ENCODE measurements at regions not wholly inside any gene's neighbourhood (a gene's known extent, or its start where the extent isn't known, plus 50 kb on each side); places are given as distances from the start of the nearest gene placed in this dataset.

DNA sequence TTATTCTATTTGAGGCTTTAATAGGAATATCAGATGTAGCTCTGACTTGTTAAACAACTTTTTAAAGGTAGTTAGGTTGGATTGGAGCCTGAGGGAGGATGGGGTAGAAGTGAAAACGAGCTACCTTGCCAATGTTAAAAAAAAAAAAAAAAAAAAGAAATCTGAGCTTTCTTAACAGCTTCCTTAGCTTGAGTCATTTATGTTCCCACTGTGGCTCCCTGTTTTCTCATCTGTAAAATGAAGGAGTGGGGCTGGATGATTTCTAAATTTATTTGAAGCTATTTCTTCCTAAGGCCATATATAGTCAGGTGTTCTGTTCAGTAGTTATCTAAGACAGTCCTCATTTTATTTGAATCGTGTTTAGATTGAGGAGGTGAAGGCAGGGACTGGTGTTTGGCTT is 105.7 kb downstream of the EDEM1 start:
- Histone ChIP-seq H3K36me3 (ENCODE audit: control insufficient read depth in 1 of 2, insufficient read depth in 2 of 2, low read length in 2 of 2) (no peaks in the 10 kb centered on the region), H3K9me3 (ENCODE audit: control insufficient read depth in 1 of 2, low read length in 2 of 2) (peaks cover 0 to 4% of the 10 kb centered on the region in 2 donors), H3K4me1 (ENCODE audit: control insufficient read depth in 1 of 2, insufficient read depth in 2 of 2, low read length in 2 of 2) (no peaks in the 10 kb centered on the region), H3K27me3 (ENCODE audit: low read depth, low read length) (no peaks in the 10 kb centered on the region), H3K27ac (ENCODE audit: low read length) (no peak overlapping the region), H3K4me3 (ENCODE audit: low read depth in 1 of 2, low read length in 2 of 2) (no peak overlapping the region)

DNA sequence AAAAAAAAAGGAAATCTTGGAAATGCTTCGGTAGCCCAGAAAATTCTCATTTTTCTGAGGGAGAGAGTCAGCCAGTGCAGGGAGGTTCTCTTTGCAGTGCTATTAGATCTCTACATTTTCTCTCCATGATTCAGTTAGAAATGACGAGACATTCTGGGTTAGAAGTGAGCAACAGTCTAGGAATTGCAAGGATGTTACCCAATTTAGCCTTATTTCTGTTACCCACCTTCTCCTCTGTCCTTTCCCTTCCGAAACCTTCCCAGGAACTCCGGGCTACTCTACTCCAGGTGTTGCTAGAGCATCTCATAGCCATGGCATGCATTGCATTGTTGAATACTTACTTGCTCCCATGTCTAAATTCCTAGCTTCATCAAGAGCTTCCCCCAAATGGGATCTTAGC is 106.8 kb downstream of the EDEM1 start:
- peaks cover 0 to 4% of the 10 kb centered on the region in 2 donors for H3K9me3 ChIP-seq (ENCODE audit: control insufficient read depth in 1 of 2, low read length in 2 of 2)

DNA sequence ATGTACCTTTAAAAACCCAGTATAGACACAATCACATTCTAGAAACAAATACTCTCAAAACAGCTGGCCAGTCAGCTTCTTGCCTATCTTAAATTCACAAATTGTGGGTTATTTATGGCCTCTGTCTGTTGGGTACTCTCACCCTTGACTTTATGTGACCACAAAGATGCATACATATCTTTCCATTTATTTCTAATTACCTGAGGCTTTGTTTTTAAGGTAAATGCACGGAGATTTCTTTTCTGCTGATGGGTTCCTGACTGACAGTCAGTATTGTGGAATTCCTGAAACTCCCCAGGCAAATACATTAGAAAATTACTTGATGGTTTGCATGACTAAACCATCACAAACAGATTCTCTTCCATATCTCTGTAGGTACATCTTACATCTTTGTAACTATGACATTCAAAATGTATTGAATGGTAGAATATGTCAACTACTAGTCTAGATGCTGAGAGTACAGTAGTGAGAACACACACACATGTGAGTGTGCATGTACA is 107.7 kb downstream of the EDEM1 start:
- Histone ChIP-seq H3K27me3 (ENCODE audit: low read depth, low read length) (no peaks in the 10 kb centered on the region), H3K4me3 (ENCODE audit: low read depth in 1 of 2, low read length in 2 of 2) (no peak overlapping the region), H3K9me3 (ENCODE audit: control insufficient read depth in 1 of 2, low read length in 2 of 2) (peaks cover 0 to 4% of the 10 kb centered on the region in 2 donors), H3K27ac (ENCODE audit: low read length) (no peak overlapping the region), H3K36me3 (ENCODE audit: control insufficient read depth in 1 of 2, insufficient read depth in 2 of 2, low read length in 2 of 2) (no peaks in the 10 kb centered on the region), H3K4me1 (ENCODE audit: control insufficient read depth in 1 of 2, insufficient read depth in 2 of 2, low read length in 2 of 2) (no peaks in the 10 kb centered on the region)

More for the DNA sequence above, 106.8 kb downstream of the EDEM1 start:
- no peaks in the 10 kb centered on the region for H3K4me1 ChIP-seq (ENCODE audit: control insufficient read depth in 1 of 2, insufficient read depth in 2 of 2, low read length in 2 of 2)
- H3K36me3 ChIP-seq (ENCODE audit: control insufficient read depth in 1 of 2, insufficient read depth in 2 of 2, low read length in 2 of 2) = no peaks in the 10 kb centered on the region
- H3K27me3 ChIP-seq (ENCODE audit: low read depth, low read length) = no peaks in the 10 kb centered on the region
- no peak overlapping the region for H3K4me3 ChIP-seq (ENCODE audit: low read depth in 1 of 2, low read length in 2 of 2)
- H3K27ac ChIP-seq (ENCODE audit: low read length) = no peak overlapping the region

DNA sequence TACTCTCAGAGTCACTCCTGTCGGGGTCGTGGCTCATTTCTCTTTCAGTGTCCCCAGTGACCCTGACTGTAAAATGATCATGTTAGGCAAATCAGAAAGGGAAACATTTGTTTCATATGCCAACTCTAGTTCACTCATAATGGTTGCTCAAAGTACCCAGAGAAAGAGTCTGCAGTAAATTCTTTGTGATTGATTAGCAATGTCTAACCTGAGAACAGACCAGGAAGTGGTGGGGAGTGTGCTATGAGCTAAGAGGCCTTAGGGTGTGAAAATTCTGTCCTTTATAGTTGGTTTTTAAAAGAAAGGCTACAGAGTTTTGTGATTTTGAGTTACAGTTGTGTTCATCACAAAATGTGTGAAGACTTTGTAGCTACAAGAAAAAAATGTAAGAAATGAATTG is 108.9 kb downstream of the EDEM1 start:
- Histone ChIP-seq H3K4me1 (ENCODE audit: control insufficient read depth in 1 of 2, insufficient read depth in 2 of 2, low read length in 2 of 2) (no peaks in the 10 kb centered on the region), H3K27ac (ENCODE audit: low read length) (no peak overlapping the region), H3K4me3 (ENCODE audit: low read depth in 1 of 2, low read length in 2 of 2) (no peak overlapping the region), H3K9me3 (ENCODE audit: control insufficient read depth in 1 of 2, low read length in 2 of 2) (peaks cover 0 to 4% of the 10 kb centered on the region in 2 donors), H3K36me3 (ENCODE audit: control insufficient read depth in 1 of 2, insufficient read depth in 2 of 2, low read length in 2 of 2) (no peaks in the 10 kb centered on the region), H3K27me3 (ENCODE audit: low read depth, low read length) (no peaks in the 10 kb centered on the region)

DNA sequence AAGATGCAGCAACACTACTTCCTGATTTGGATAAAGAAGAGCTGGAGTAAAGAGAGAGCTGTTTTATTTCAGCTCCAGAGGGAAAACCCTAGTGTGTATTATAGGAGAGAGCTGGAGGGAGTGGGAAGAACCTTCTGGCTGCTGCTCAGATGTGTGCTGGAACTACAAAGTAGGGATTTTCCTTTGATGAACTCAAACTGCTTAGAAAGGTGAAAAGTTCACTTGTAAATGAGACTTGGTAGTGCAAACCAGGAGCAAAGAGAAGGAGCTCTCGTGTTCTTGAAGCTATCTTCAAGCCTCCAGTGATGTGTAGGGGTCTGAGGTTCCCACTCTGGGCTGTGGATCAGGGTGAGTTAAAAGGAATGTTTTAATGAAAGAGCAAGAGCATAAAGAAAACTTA is 110.4 kb downstream of the EDEM1 start:
- Histone ChIP-seq H3K27ac (ENCODE audit: low read length) (no peak overlapping the region), H3K9me3 (ENCODE audit: control insufficient read depth in 1 of 2, low read length in 2 of 2) (peaks cover 0 to 4% of the 10 kb centered on the region in 2 donors), H3K27me3 (ENCODE audit: low read depth, low read length) (no peaks in the 10 kb centered on the region), H3K36me3 (ENCODE audit: control insufficient read depth in 1 of 2, insufficient read depth in 2 of 2, low read length in 2 of 2) (no peaks in the 10 kb centered on the region), H3K4me1 (ENCODE audit: control insufficient read depth in 1 of 2, insufficient read depth in 2 of 2, low read length in 2 of 2) (no peaks in the 10 kb centered on the region), H3K4me3 (ENCODE audit: low read depth in 1 of 2, low read length in 2 of 2) (no peak overlapping the region)

DNA sequence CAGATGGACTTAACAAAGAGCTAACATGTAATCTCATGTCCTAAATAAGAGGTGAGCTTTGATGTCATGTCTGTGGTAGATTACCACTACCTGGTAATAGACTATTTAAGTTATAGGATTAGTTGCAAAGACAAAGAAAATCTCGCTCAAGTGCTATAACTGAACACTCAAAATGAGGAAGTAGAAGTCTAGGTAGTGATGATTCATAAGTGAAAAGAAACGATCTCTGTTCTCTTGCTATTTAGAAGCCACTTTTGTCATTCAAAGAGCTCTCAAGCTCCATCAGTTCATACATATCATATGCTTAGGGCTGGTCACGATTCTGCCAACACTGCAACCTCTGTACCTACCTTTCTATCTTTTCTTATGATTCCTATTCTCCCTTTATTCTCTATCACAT is 110.9 kb downstream of the EDEM1 start:
- Histone ChIP-seq H3K4me1 (ENCODE audit: control insufficient read depth in 1 of 2, insufficient read depth in 2 of 2, low read length in 2 of 2) (no peaks in the 10 kb centered on the region), H3K27ac (ENCODE audit: low read length) (no peak overlapping the region), H3K9me3 (ENCODE audit: control insufficient read depth in 1 of 2, low read length in 2 of 2) (peaks cover 0 to 4% of the 10 kb centered on the region in 2 donors), H3K27me3 (ENCODE audit: low read depth, low read length) (no peaks in the 10 kb centered on the region), H3K4me3 (ENCODE audit: low read depth in 1 of 2, low read length in 2 of 2) (no peak overlapping the region), H3K36me3 (ENCODE audit: control insufficient read depth in 1 of 2, insufficient read depth in 2 of 2, low read length in 2 of 2) (no peaks in the 10 kb centered on the region)

DNA sequence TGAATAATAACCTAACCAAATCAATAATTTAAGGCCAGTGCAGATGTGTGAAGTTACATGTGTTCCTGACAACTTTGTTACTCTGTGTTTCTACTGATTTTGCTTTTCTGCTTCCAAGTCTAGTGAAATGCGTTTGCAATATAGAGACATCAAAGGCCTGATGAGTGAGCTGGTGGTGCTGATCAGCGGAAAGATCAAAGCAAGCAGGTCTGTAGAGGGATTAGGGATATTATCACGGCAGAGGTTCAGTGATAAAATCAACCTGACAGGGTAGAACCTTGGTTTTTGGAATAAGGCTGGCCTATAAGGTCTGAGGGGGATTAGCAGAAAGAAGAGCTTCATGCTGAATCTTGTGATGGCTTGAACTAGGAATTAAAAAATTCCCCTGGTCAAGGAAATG is 111.7 kb downstream of the EDEM1 start:
- Histone ChIP-seq H3K4me1 (ENCODE audit: control insufficient read depth in 1 of 2, insufficient read depth in 2 of 2, low read length in 2 of 2) (no peaks in the 10 kb centered on the region), H3K9me3 (ENCODE audit: control insufficient read depth in 1 of 2, low read length in 2 of 2) (peaks cover 0 to 4% of the 10 kb centered on the region in 2 donors), H3K36me3 (ENCODE audit: control insufficient read depth in 1 of 2, insufficient read depth in 2 of 2, low read length in 2 of 2) (no peaks in the 10 kb centered on the region), H3K4me3 (ENCODE audit: low read depth in 1 of 2, low read length in 2 of 2) (no peak overlapping the region), H3K27me3 (ENCODE audit: low read depth, low read length) (no peaks in the 10 kb centered on the region), H3K27ac (ENCODE audit: low read length) (no peak overlapping the region)

DNA sequence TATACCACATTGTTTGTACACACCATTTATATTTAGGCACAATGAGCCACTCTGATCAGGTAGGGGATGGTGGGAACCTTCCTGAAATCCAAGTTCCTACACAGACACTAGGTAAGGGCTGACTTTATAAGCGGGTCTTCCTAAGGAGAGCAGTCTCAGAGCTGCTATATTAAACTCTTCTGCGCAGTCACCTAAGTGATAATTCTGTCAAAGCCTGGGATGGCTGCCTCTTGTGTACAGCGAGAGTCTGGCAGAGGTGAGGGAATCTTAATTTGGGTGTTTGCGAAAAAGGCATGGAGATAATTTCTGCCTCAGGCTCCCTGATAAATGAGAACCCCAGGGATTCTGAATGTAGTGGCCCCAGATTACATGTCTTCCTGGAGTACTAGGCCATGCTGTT is 113.1 kb downstream of the EDEM1 start:
- no peak overlapping the region for H3K4me3 ChIP-seq (ENCODE audit: low read depth in 1 of 2, low read length in 2 of 2)
- H3K27ac ChIP-seq (ENCODE audit: low read length) = no peak overlapping the region
- H3K9me3 ChIP-seq (ENCODE audit: control insufficient read depth in 1 of 2, low read length in 2 of 2) = peaks cover 0 to 4% of the 10 kb centered on the region in 2 donors
- no peaks in the 10 kb centered on the region for H3K4me1 ChIP-seq (ENCODE audit: control insufficient read depth in 1 of 2, insufficient read depth in 2 of 2, low read length in 2 of 2)
- no peaks in the 10 kb centered on the region for H3K36me3 ChIP-seq (ENCODE audit: control insufficient read depth in 1 of 2, insufficient read depth in 2 of 2, low read length in 2 of 2)
- no peaks in the 10 kb centered on the region for H3K27me3 ChIP-seq (ENCODE audit: low read depth, low read length)

DNA sequence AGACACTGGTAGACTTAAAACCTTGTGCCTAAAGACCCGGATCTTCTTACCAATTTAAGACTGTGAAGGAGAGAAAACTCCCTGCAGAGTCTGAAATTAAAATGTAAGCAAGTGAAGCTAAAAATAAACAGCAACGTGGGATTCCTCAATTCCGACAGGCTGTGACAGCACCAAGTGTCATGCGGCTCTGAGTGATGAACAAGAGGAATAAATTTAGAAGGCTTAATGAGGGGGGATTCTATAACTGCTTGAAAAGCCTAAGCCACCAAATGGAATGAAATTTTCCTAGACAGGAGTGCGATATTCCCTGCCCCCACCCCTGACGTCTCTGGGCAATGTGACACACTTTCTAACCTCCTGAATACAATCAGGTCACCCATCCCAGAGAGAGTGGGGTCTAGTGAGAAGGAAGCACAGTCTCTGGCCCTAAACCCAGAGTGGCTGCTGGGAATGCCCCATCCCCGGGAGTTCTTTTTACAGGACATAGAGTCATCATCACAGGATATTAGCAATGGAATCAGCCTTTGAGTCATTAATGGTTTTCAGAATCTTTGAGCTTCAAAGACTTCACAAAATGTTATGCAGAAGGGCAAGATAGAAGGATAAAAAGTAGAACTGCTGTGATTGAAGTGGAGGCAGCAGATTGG is 114.3 kb downstream of the EDEM1 start:
- H3K4me1 ChIP-seq (ENCODE audit: control insufficient read depth in 1 of 2, insufficient read depth in 2 of 2, low read length in 2 of 2) = no peaks in the 10 kb centered on the region
- H3K27me3 ChIP-seq (ENCODE audit: low read depth, low read length) = no peaks in the 10 kb centered on the region
- no peaks in the 10 kb centered on the region for H3K9me3 ChIP-seq (ENCODE audit: control insufficient read depth in 1 of 2, low read length in 2 of 2)
- no peak overlapping the region for H3K27ac ChIP-seq (ENCODE audit: low read length)
- H3K4me3 ChIP-seq (ENCODE audit: low read depth in 1 of 2, low read length in 2 of 2) = no peak overlapping the region
- H3K36me3 ChIP-seq (ENCODE audit: control insufficient read depth in 1 of 2, insufficient read depth in 2 of 2, low read length in 2 of 2) = no peaks in the 10 kb centered on the region

DNA sequence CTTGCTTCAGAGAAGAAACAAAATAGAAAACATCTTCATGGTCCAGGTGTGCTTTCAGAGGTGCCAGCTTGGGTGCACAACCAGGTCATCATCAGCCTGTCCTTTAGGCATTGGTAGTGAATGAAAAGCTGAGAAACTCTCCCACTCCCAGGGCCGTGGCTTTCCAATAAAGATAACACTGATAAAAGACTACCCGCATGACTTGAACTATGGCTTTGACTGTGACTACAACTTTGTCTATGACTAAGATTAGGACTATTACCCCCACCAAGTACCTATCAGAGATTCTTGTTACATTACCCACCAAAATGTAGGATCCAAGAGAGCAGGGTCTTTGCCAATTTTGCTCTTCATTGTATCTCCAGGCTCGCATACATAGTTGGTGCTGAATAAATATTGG is 115.2 kb downstream of the EDEM1 start:
- Histone ChIP-seq H3K4me3 (ENCODE audit: low read depth in 1 of 2, low read length in 2 of 2) (no peak overlapping the region), H3K4me1 (ENCODE audit: control insufficient read depth in 1 of 2, insufficient read depth in 2 of 2, low read length in 2 of 2) (no peaks in the 10 kb centered on the region), H3K27ac (ENCODE audit: low read length) (no peak overlapping the region), H3K9me3 (ENCODE audit: control insufficient read depth in 1 of 2, low read length in 2 of 2) (no peaks in the 10 kb centered on the region), H3K27me3 (ENCODE audit: low read depth, low read length) (no peaks in the 10 kb centered on the region), H3K36me3 (ENCODE audit: control insufficient read depth in 1 of 2, insufficient read depth in 2 of 2, low read length in 2 of 2) (no peaks in the 10 kb centered on the region)

DNA sequence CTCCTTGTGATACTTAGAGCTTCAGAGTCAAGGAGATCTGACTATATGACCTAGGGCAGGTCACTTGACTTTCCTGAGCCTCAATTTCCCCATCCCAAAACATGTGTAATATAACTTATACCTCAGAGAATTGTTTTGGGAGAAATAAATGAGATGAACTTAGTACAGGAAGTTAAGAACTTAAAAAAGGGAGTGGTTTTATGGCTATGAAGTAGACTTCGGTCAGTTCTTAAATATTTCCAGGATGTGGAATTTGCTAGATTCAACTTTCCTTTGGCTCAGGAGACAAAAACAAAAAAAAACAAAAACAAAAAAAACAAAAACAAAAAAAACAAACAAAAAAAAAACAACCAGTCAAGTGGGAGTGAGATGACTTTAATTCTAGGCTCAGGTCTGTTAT is 116.7 kb downstream of the EDEM1 start:
- H3K9me3 ChIP-seq (ENCODE audit: control insufficient read depth in 1 of 2, low read length in 2 of 2) = no peaks in the 10 kb centered on the region
- H3K4me3 ChIP-seq (ENCODE audit: low read depth in 1 of 2, low read length in 2 of 2) = no peak overlapping the region
- H3K27ac ChIP-seq (ENCODE audit: low read length) = no peak overlapping the region
- H3K36me3 ChIP-seq (ENCODE audit: control insufficient read depth in 1 of 2, insufficient read depth in 2 of 2, low read length in 2 of 2) = no peaks in the 10 kb centered on the region
- H3K4me1 ChIP-seq (ENCODE audit: control insufficient read depth in 1 of 2, insufficient read depth in 2 of 2, low read length in 2 of 2) = no peaks in the 10 kb centered on the region
- H3K27me3 ChIP-seq (ENCODE audit: low read depth, low read length) = no peaks in the 10 kb centered on the region
